GM19455 (cell line): ENCODE measurements at regions not wholly inside any gene's neighbourhood (a gene's known extent, or its start where the extent isn't known, plus 50 kb on each side); places are given as distances from the start of the nearest gene placed in this dataset.
"Not testable (repeated sequence)": the region's sequence is repeated elsewhere in the genome, so short reads cannot be mapped to it uniquely, and the experiment has no call there.

Experiments used
- ATAC-seq: cut with Tn5 transposase; IDR thresholded peaks from one replicate; pipeline ENCODE4 v1.9.1; 2021; ENCODE audit not compliant: unreplicated experiment

- no peak for ATAC-seq
These were observed 923.3 kb downstream of the KCNA4 start for GRCh38 chr11:29093416-29094120.

GRCh38 chr11:29087200-29087812 lies 929.5 kb downstream of the KCNA4 start:
- ATAC-seq: no peak

- no peak for ATAC-seq
These were observed 941.1 kb downstream of the KCNA4 start for GRCh38 chr11:29075726-29076125.

- ATAC-seq: no peak
These were observed 953.0 kb downstream of the KCNA4 start for GRCh38 chr11:29063630-29064361.

- no peak for ATAC-seq
These were observed 953.3 kb downstream of the METTL15 start for GRCh38 chr11:29061452-29061851.

- ATAC-seq: not testable (repeated sequence)
These were observed 948.3 kb downstream of the METTL15 start for GRCh38 chr11:29056487-29056886.

GRCh38 chr11:29051935-29052334 lies 943.7 kb downstream of the METTL15 start:
- no peak for ATAC-seq

- ATAC-seq: not testable (repeated sequence)
These were observed 942.8 kb downstream of the METTL15 start for GRCh38 chr11:29050962-29051361.

GRCh38 chr11:29040489-29040888 lies 932.3 kb downstream of the METTL15 start:
- ATAC-seq: no peak

GRCh38 chr11:29032384-29033149 lies 924.4 kb downstream of the METTL15 start:
- no peak for ATAC-seq

- ATAC-seq: no peak
These were observed 921.3 kb downstream of the METTL15 start for GRCh38 chr11:29029452-29029851.

GRCh38 chr11:29027436-29027835 lies 919.2 kb downstream of the METTL15 start:
- no peak for ATAC-seq

GRCh38 chr11:29026286-29026685 lies 918.1 kb downstream of the METTL15 start:
- no peak for ATAC-seq

GRCh38 chr11:29025001-29025400 lies 916.8 kb downstream of the METTL15 start:
- no peak for ATAC-seq

- no peak for ATAC-seq
These were observed 916.2 kb downstream of the METTL15 start for GRCh38 chr11:29024386-29024785.

GRCh38 chr11:29023761-29024160 lies 915.6 kb downstream of the METTL15 start:
- ATAC-seq: no peak

GRCh38 chr11:29022676-29023075 lies 914.5 kb downstream of the METTL15 start:
- ATAC-seq: no peak

- ATAC-seq: no peak
These were observed 911.9 kb downstream of the METTL15 start for GRCh38 chr11:29019960-29020683.

GRCh38 chr11:29018631-29019030 lies 910.4 kb downstream of the METTL15 start:
- no peak for ATAC-seq

GRCh38 chr11:29017941-29018340 lies 909.8 kb downstream of the METTL15 start:
- ATAC-seq: no peak

- no peak for ATAC-seq
These were observed 904.3 kb downstream of the METTL15 start for GRCh38 chr11:29012507-29012906.
